Subcutaneous abdominal adipose tissue (tissue), 5 donors: ENCODE measurements at regions not wholly inside any gene's neighbourhood (a gene's known extent, or its start where the extent isn't known, plus 50 kb on each side); places are given as distances from the start of the nearest gene placed in this dataset.
"Not testable (repeated sequence)": the region's sequence is repeated elsewhere in the genome, so short reads cannot be mapped to it uniquely, and the experiment has no call there.

Source experiments
- H3K27ac ChIP-seq: one replicate; pipeline ENCODE4 v1.7.0; 2013; ENCODE audit warnings: low read depth, mild to moderate bottlenecking, inconsistent platforms, low read length, moderate library complexity
- H3K27me3 ChIP-seq, 5 donors: one replicate each; pipeline ENCODE4 v1.7.0; 2013; ENCODE audit warnings: low read length in 5 of 5, inconsistent platforms in 1 of 5; ENCODE audit not compliant: control insufficient read depth in 5 of 5, insufficient read depth in 4 of 5
- H3K36me3 ChIP-seq, 5 donors: one replicate each; pipeline ENCODE4 v1.7.0; 2013; ENCODE audit warnings: low read length in 5 of 5; ENCODE audit not compliant: control insufficient read depth in 5 of 5, insufficient read depth in 5 of 5
- H3K4me1 ChIP-seq, 5 donors: one replicate each; pipeline ENCODE4 v1.7.0; 2013; ENCODE audit warnings: low read length in 5 of 5, mild to moderate bottlenecking in 3 of 5, moderate library complexity in 1 of 5; ENCODE audit not compliant: control insufficient read depth in 5 of 5, insufficient read depth in 5 of 5
- H3K4me3 ChIP-seq, 5 donors: one replicate each; pipeline ENCODE4 v1.7.0; 2013; ENCODE audit warnings: low read length in 5 of 5, low read depth in 1 of 5
- H3K9ac ChIP-seq, 5 donors: one replicate each; pipeline ENCODE4 v1.7.0; 2013; ENCODE audit warnings: low read length in 5 of 5, mild to moderate bottlenecking in 4 of 5, moderate library complexity in 3 of 5
- H3K9me3 ChIP-seq, 5 donors: one replicate each; pipeline ENCODE4 v1.7.0; 2013; ENCODE audit warnings: low read length in 5 of 5; ENCODE audit not compliant: control insufficient read depth in 5 of 5
- donor health status: healthy.
- donor health status: healthy.
- donor health status: healthy.
- donor health status: healthy.
- donor health status: healthy.

- H3K9me3 ChIP-seq = no peaks in the 10 kb centered on the region
Measured at GRCh38 chr5:102590467-102590866, 91.7 kb upstream of the SLCO6A1 start.

GRCh38 chr5:102591650-102592049 lies 92.8 kb upstream of the SLCO6A1 start:
- Histone ChIP-seq H3K4me3 (no peak overlapping the region), H3K36me3 (no peaks in the 10 kb centered on the region), H3K9me3 (no peaks in the 10 kb centered on the region), H3K9ac (no peak overlapping the region), H3K27ac (no peak overlapping the region), H3K27me3 (no peaks in the 10 kb centered on the region), H3K4me1 (no peaks in the 10 kb centered on the region)

More at GRCh38 chr5:102590467-102590866, 91.7 kb upstream of the SLCO6A1 start:
- H3K4me3 ChIP-seq = no peak overlapping the region
- no peaks in the 10 kb centered on the region for H3K4me1 ChIP-seq
- no peak overlapping the region for H3K27ac ChIP-seq
- H3K9ac ChIP-seq = no peak overlapping the region
- no peaks in the 10 kb centered on the region for H3K36me3 ChIP-seq
- no peaks in the 10 kb centered on the region for H3K27me3 ChIP-seq

GRCh38 chr5:102592586-102592985 lies 93.8 kb upstream of the SLCO6A1 start:
- not testable (repeated sequence) for H3K9me3 ChIP-seq

GRCh38 chr5:102594192-102594591 lies 95.4 kb upstream of the SLCO6A1 start:
- no peaks in the 10 kb centered on the region for H3K36me3 ChIP-seq
- no peak overlapping the region for H3K9ac ChIP-seq
- H3K9me3 ChIP-seq = no peaks in the 10 kb centered on the region
- H3K4me3 ChIP-seq = no peak overlapping the region
- no peaks in the 10 kb centered on the region for H3K27me3 ChIP-seq
- H3K4me1 ChIP-seq = no peaks in the 10 kb centered on the region
- H3K27ac ChIP-seq = no peak overlapping the region

More at GRCh38 chr5:102592586-102592985, 93.8 kb upstream of the SLCO6A1 start:
- not testable (repeated sequence) for H3K36me3 ChIP-seq, H3K9ac ChIP-seq, H3K27me3 ChIP-seq, H3K4me1 ChIP-seq, H3K4me3 ChIP-seq, H3K27ac ChIP-seq

GRCh38 chr5:102595332-102595731 lies 96.5 kb upstream of the SLCO6A1 start:
- no peaks in the 10 kb centered on the region for H3K9me3 ChIP-seq

GRCh38 chr5:102596113-102596512 lies 97.3 kb upstream of the SLCO6A1 start:
- no peaks in the 10 kb centered on the region for H3K9me3 ChIP-seq
- no peaks in the 10 kb centered on the region for H3K4me1 ChIP-seq
- no peaks in the 10 kb centered on the region for H3K36me3 ChIP-seq
- no peak overlapping the region for H3K4me3 ChIP-seq
- no peaks in the 10 kb centered on the region for H3K27me3 ChIP-seq
- H3K27ac ChIP-seq = no peak overlapping the region
- H3K9ac ChIP-seq = no peak overlapping the region

More at GRCh38 chr5:102595332-102595731, 96.5 kb upstream of the SLCO6A1 start:
- Histone ChIP-seq H3K4me1 (no peaks in the 10 kb centered on the region), H3K36me3 (no peaks in the 10 kb centered on the region), H3K27me3 (no peaks in the 10 kb centered on the region), H3K4me3 (no peak overlapping the region), H3K9ac (no peak overlapping the region), H3K27ac (no peak overlapping the region)

- no peak overlapping the region for H3K9ac ChIP-seq
- no peaks in the 10 kb centered on the region for H3K27me3 ChIP-seq
- H3K27ac ChIP-seq = no peak overlapping the region
- H3K4me1 ChIP-seq = no peaks in the 10 kb centered on the region
- no peak overlapping the region for H3K4me3 ChIP-seq
- no peaks in the 10 kb centered on the region for H3K9me3 ChIP-seq
- H3K36me3 ChIP-seq = no peaks in the 10 kb centered on the region
Measured at GRCh38 chr5:102596951-102597350, 98.2 kb upstream of the SLCO6A1 start.

GRCh38 chr5:102599289-102599688 lies 100.5 kb upstream of the SLCO6A1 start:
- Histone ChIP-seq H3K9ac (no peak overlapping the region), H3K4me3 (no peak overlapping the region), H3K36me3 (no peaks in the 10 kb centered on the region), H3K9me3 (no peaks in the 10 kb centered on the region), H3K4me1 (no peaks in the 10 kb centered on the region), H3K27ac (no peak overlapping the region), H3K27me3 (no peaks in the 10 kb centered on the region)

- Histone ChIP-seq H3K9ac (no peak overlapping the region), H3K27ac (no peak overlapping the region), H3K4me3 (no peak overlapping the region), H3K4me1 (no peaks in the 10 kb centered on the region), H3K9me3 (no peaks in the 10 kb centered on the region), H3K27me3 (no peaks in the 10 kb centered on the region), H3K36me3 (no peaks in the 10 kb centered on the region)
Measured at GRCh38 chr5:102600964-102601363, 102.2 kb upstream of the SLCO6A1 start.

- Histone ChIP-seq H3K9ac (no peak overlapping the region), H3K27ac (no peak overlapping the region), H3K4me3 (no peak overlapping the region), H3K27me3 (no peaks in the 10 kb centered on the region), H3K9me3 (no peaks in the 10 kb centered on the region), H3K4me1 (no peaks in the 10 kb centered on the region), H3K36me3 (no peaks in the 10 kb centered on the region)
Measured at GRCh38 chr5:102603670-102604069, 104.9 kb upstream of the SLCO6A1 start.

- H3K4me1 ChIP-seq = no peaks in the 10 kb centered on the region
- H3K9me3 ChIP-seq = no peaks in the 10 kb centered on the region
- H3K4me3 ChIP-seq = no peak overlapping the region
- H3K27me3 ChIP-seq = no peaks in the 10 kb centered on the region
- H3K27ac ChIP-seq = no peak overlapping the region
- no peaks in the 10 kb centered on the region for H3K36me3 ChIP-seq
- H3K9ac ChIP-seq = no peak overlapping the region
Measured at GRCh38 chr5:102608414-102608813, 109.6 kb upstream of the SLCO6A1 start.
